ENCODE measurements at regions not wholly inside any gene's neighbourhood (a gene's known extent, or its start where the extent isn't known, plus 50 kb on each side); places are given as distances from the start of the nearest gene placed in this dataset.

- DNase-seq = no peak
Observed at GRCh38 chr10:78402591-78402990, 368.9 kb downstream of the RPS24 start.

- DNase-seq = no peak
Observed at GRCh38 chr10:78403781-78404180, 370.1 kb downstream of the RPS24 start.

GRCh38 chr10:78404296-78404695, 370.6 kb downstream of the RPS24 start:
- no peak for DNase-seq

- no peak for DNase-seq
Observed at GRCh38 chr10:78405231-78405630, 371.6 kb downstream of the RPS24 start.

- DNase-seq = no peak
Observed at GRCh38 chr10:78405736-78406135, 372.1 kb downstream of the RPS24 start.

GRCh38 chr10:78406648-78407008, 373.0 kb downstream of the RPS24 start:
- no peak for DNase-seq

- DNase-seq = peak; percentile 40
Observed at GRCh38 chr10:78407009-78407711, 373.5 kb downstream of the RPS24 start.

- DNase-seq = no peak
Observed at GRCh38 chr10:78407966-78408365, 374.3 kb downstream of the RPS24 start.

- DNase-seq = no peak
Observed at GRCh38 chr10:78408671-78409472, 375.2 kb downstream of the RPS24 start.

GRCh38 chr10:78410046-78410965, 376.6 kb downstream of the RPS24 start:
- DNase-seq = no peak

- DNase-seq = no peak
Observed at GRCh38 chr10:78411716-78412115, 378.1 kb downstream of the RPS24 start.

GRCh38 chr10:78412605-78413004, 378.9 kb downstream of the RPS24 start:
- no peak for DNase-seq

- no peak for DNase-seq
Observed at GRCh38 chr10:78413076-78414055, 379.7 kb downstream of the RPS24 start.

GRCh38 chr10:78414380-78414779, 380.7 kb downstream of the RPS24 start:
- DNase-seq = no peak

GRCh38 chr10:78415111-78415510, 381.4 kb downstream of the RPS24 start:
- no peak for DNase-seq

- DNase-seq = peak; percentile 61
Observed at GRCh38 chr10:78416031-78417011, 382.7 kb downstream of the RPS24 start.

- DNase-seq = no peak
Observed at GRCh38 chr10:78417425-78418370, 384.0 kb downstream of the RPS24 start.

- no peak for DNase-seq
Observed at GRCh38 chr10:78419481-78420265, 386.0 kb downstream of the RPS24 start.

Measured in suppressor macrophage treated with lipopolysaccharide for 4 hours (primary cell).